DOHH2 (cell line): ENCODE measurements at regions not wholly inside any gene's neighbourhood (a gene's known extent, or its start where the extent isn't known, plus 50 kb on each side); places are given as distances from the start of the nearest gene placed in this dataset.

Experiments
- EZH2phosphoT487 ChIP-seq: fragments of 200-600 bp; sonication (generic); IDR thresholded peaks from 2 replicates; pipeline ENCODE4 v1.6.1; 2017; ENCODE audit warnings: borderline replicate concordance, mild to moderate bottlenecking, antibody characterized with exemption, low read length, moderate library complexity, mixed read lengths
- TF ChIP-seq, protein P1 (sequence below): fragments of 200-600 bp; sonication (generic); IDR thresholded peaks from one replicate; pipeline ENCODE4 v1.5.1; 2014; ENCODE audit warnings: antibody characterized with exemption, mild to moderate bottlenecking, low read depth, low read length; ENCODE audit not compliant: poor library complexity, severe bottlenecking

GRCh38 chr1:168966217-168966616 lies 140.3 kb upstream of the ATP1B1 start:
- TF ChIP-seq, protein P1, sequence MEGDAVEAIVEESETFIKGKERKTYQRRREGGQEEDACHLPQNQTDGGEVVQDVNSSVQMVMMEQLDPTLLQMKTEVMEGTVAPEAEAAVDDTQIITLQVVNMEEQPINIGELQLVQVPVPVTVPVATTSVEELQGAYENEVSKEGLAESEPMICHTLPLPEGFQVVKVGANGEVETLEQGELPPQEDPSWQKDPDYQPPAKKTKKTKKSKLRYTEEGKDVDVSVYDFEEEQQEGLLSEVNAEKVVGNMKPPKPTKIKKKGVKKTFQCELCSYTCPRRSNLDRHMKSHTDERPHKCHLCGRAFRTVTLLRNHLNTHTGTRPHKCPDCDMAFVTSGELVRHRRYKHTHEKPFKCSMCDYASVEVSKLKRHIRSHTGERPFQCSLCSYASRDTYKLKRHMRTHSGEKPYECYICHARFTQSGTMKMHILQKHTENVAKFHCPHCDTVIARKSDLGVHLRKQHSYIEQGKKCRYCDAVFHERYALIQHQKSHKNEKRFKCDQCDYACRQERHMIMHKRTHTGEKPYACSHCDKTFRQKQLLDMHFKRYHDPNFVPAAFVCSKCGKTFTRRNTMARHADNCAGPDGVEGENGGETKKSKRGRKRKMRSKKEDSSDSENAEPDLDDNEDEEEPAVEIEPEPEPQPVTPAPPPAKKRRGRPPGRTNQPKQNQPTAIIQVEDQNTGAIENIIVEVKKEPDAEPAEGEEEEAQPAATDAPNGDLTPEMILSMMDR, result no peak
- no peak for TF ChIP-seq EZH2phosphoT487
